Adrenal gland (tissue), 9 donors: ENCODE measurements at regions not wholly inside any gene's neighbourhood (a gene's known extent, or its start where the extent isn't known, plus 50 kb on each side); places are given as distances from the start of the nearest gene placed in this dataset.

Experiments used
- DNase-seq, 7 donors: peaks; one replicate each; pipeline ENCODE4 v3.0.0-alpha.2; 2019 to 2020
- H3K27ac ChIP-seq, 5 donors: fragments of 200-600 bp; sonication (generic) in 4 of 5; 1 replicate in 3 of 5; 2 replicates in 2 of 5; pipeline versions ENCODE4 v1.5.1 to v1.8.0; 2016 to 2020; ENCODE audit warnings: mild to moderate bottlenecking in 1 of 5
- H3K27me3 ChIP-seq: fragments of 200-600 bp; 2 replicates; pipeline ENCODE4 v1.8.0; 2021
- H3K36me3 ChIP-seq, 2 donors: fragments of 200-600 bp; replicated peaks in 1 of 2; 1 replicate in 1 of 2; 2 replicates in 1 of 2; pipeline versions ENCODE4 v1.5.1 to v1.8.0; 2018 to 2022
- H3K4me1 ChIP-seq, 2 donors: fragments of 200-600 bp; replicated peaks in 1 of 2; 1 replicate in 1 of 2; 2 replicates in 1 of 2; pipeline versions ENCODE4 v1.5.1 to v1.8.0; 2018 to 2021
- H3K4me3 ChIP-seq, 4 donors: fragments of 200-600 bp; sonication (generic) in 3 of 4; one replicate each; pipeline ENCODE4 v1.5.1; 2016 to 2018
- H3K9me3 ChIP-seq, 3 donors: fragments of 200-600 bp; sonication (generic) in 1 of 3; replicated peaks in 1 of 3; 1 replicate in 2 of 3; 2 replicates in 1 of 3; pipeline versions ENCODE4 v1.5.1 to v1.8.0; 2016 to 2021
- CTCF ChIP-seq, 6 experiments: fragments of 450-650 bp in 4 of 6; fragments of 200-600 bp in 2 of 6; sonication (generic) in 1 of 6; IDR thresholded peaks; 1 replicate in 5 of 6; 2 replicates in 1 of 6; pipeline versions ENCODE4 v1.5.1 to v1.8.0; 2016 to 2021; ENCODE audit warnings: antibody characterized with exemption in 6 of 6, mild to moderate bottlenecking in 2 of 6, moderate library complexity in 1 of 6
- POLR2A ChIP-seq, 2 donors: fragments of 450-650 bp; IDR thresholded peaks; one replicate each; pipeline ENCODE4 v1.6.1; 2017; ENCODE audit warnings: antibody characterized with exemption in 2 of 2, mild to moderate bottlenecking in 2 of 2, moderate library complexity in 1 of 2
- WGBS, 4 donors: extraction: QIAGEN DNeasy Blood & Tissue Kit in 2 of 4; methylation state at CpG; one replicate each; pipeline versions ENCODE4 v1.1.5 to v1.1.7; 2013 to 2017; 5-methylcytosine and 5-hydroxymethylcytosine counted together
- intact Hi-C, 2 donors: fragments of 100-400 bp; cut with DNase I; formaldehyde crosslinking; loops; one replicate each; pipeline versions ENCODE4 v1.14.1 to v1.15.0; 2022 to 2023
- donor health status: healthy with polysubstance abuse.
- donor health status: Bipolar disorder and iron deficiency.
- donor health status: DM: yes; HTN: yes; CAD: no.
- donor health status: DM: no; HTN: no; CAD: no.
- donor health status: DM: no; HTN: no; CAD: no.

- no peak overlapping the region for H3K4me3 ChIP-seq
- TF ChIP-seq CTCF (IDR thresholded peaks at IDR 0.05) (no peak), POLR2A (IDR thresholded peaks at IDR 0.05) (no peak)
- no peak overlapping the region for H3K27ac ChIP-seq
- DNase-seq: no peak
- H3K4me1 ChIP-seq: no peaks in the 10 kb centered on the region
- H3K9me3 ChIP-seq: no peaks in the 10 kb centered on the region
- WGBS, 4 donors: 64 to 86% (median 82%) methylated on average over 7 to 21 of the region's 21 CpGs
- H3K36me3 ChIP-seq: no peaks in the 10 kb centered on the region
- intact Hi-C loops: no loop called here
- H3K27me3 ChIP-seq: no peaks in the 10 kb centered on the region
Measured at GRCh38 chr6:168198302-168199180, 119.5 kb upstream of the FRMD1 start.

- H3K36me3 ChIP-seq: no peaks in the 10 kb centered on the region
- 79 to 89% (median 82%) methylated on average over 5 to 10 of the region's 10 CpGs for WGBS, 4 donors
Measured at GRCh38 chr6:168197636-168198301, 118.8 kb upstream of the FRMD1 start.

GRCh38 chr6:168196881-168197635 lies 118.0 kb upstream of the FRMD1 start:
- H3K36me3 ChIP-seq: no peaks in the 10 kb centered on the region
- no peaks in the 10 kb centered on the region for H3K27me3 ChIP-seq
- H3K9me3 ChIP-seq: no peaks in the 10 kb centered on the region
- WGBS, 4 donors: 77 to 84% (median 84%) methylated on average over 21 to 25 of the region's 25 CpGs
- no peaks in the 10 kb centered on the region for H3K4me1 ChIP-seq
- no peak overlapping the region for H3K27ac ChIP-seq
- H3K4me3 ChIP-seq: no peak overlapping the region
- TF ChIP-seq CTCF (IDR thresholded peaks at IDR 0.05) (no peak), POLR2A (IDR thresholded peaks at IDR 0.05) (no peak)
- intact Hi-C loops: no loop called here
- DNase-seq: no peak

More at GRCh38 chr6:168197636-168198301, 118.8 kb upstream of the FRMD1 start:
- no peak overlapping the region for H3K27ac ChIP-seq
- intact Hi-C loops: no loop called here
- no peak for TF ChIP-seq POLR2A (IDR thresholded peaks at IDR 0.05)
- TF ChIP-seq CTCF (IDR thresholded peaks at IDR 0.05): no peak
- DNase-seq: no peak
- no peak overlapping the region for H3K4me3 ChIP-seq
- no peaks in the 10 kb centered on the region for H3K4me1 ChIP-seq
- no peaks in the 10 kb centered on the region for H3K27me3 ChIP-seq
- H3K9me3 ChIP-seq: no peaks in the 10 kb centered on the region

- H3K9me3 ChIP-seq: no peaks in the 10 kb centered on the region
- no peaks in the 10 kb centered on the region for H3K36me3 ChIP-seq
- no peak for TF ChIP-seq CTCF (IDR thresholded peaks at IDR 0.05)
- no peak for TF ChIP-seq POLR2A (IDR thresholded peaks at IDR 0.05)
- H3K4me1 ChIP-seq: no peaks in the 10 kb centered on the region
- H3K4me3 ChIP-seq: no peak overlapping the region
- H3K27ac ChIP-seq: no peak overlapping the region
- 39 to 52% (median 42%) methylated on average over 12 to 14 of the region's 14 CpGs for WGBS, 4 donors
- DNase-seq: peak in 1 of 7 donors; percentile 20
- intact Hi-C loops: no loop called here
- H3K27me3 ChIP-seq: no peaks in the 10 kb centered on the region
Measured at GRCh38 chr6:168196385-168196860, 117.4 kb upstream of the FRMD1 start.
